ENCODE measurements at regions not wholly inside any gene's neighbourhood (a gene's known extent, or its start where the extent isn't known, plus 50 kb on each side); places are given as distances from the start of the nearest gene placed in this dataset.

GRCh38 chr5:85590764-85591163, 1027.0 kb upstream of the COX7C start:
- no peaks in the 10 kb centered on the region for H3K4me1 ChIP-seq (ENCODE audit: insufficient read depth, low read length, poor library complexity, severe bottlenecking)
- no peaks in the 10 kb centered on the region for H3K36me3 ChIP-seq (ENCODE audit: insufficient read depth, low read length, poor library complexity, severe bottlenecking)
- H3K27me3 ChIP-seq (replicated peaks; ENCODE audit: insufficient read depth, low read depth, low read length, poor library complexity): no peaks in the 10 kb centered on the region
- intact Hi-C loops (cut with micrococcal nuclease; ENCODE audit: unreplicated experiment): no loop called here
- POLR2A ChIA-PET (ENCODE audit: low non-redundant PET): no interaction called here
- DNase-seq (ENCODE audit: low spot score): no peak
- TF ChIP-seq EZH2 (IDR thresholded peaks at IDR 0.05; ENCODE audit: borderline replicate concordance, low read depth, low read length, poor library complexity, severe bottlenecking): no peak
- H3K9me3 ChIP-seq (ENCODE audit: low read depth, low read length, poor library complexity, severe bottlenecking): no peaks in the 10 kb centered on the region
- BruUV-seq (replicated peaks): no TSS peak
- no peak overlapping the region for H3K27ac ChIP-seq (ENCODE audit: low read depth, low read length, poor library complexity, severe bottlenecking)
- CTCF ChIA-PET: no interaction called here
- no peak overlapping the region for H3K4me3 ChIP-seq (ENCODE audit: low read depth, low read length, poor library complexity, severe bottlenecking)

DNA sequence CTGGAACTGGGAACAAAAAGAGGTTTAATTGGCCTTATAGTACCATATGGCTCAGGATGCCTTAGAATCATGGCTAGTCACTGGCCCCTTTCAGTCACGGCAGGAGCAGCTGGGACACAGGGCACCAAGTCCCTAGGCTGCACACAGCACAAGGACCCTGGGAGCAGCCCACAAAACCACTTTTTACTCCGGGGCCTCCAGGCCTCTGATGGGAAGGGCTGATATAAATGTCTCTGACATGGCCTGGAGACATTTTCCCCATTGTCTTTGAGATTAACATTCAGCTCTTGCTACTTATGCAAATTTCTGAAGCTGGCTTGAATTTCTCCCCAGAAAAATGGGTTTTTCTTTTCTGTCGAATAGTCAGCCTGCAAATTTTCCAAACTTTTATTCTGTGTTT, 1026.4 kb upstream of the COX7C start:
- no peaks in the 10 kb centered on the region for H3K27me3 ChIP-seq (replicated peaks; ENCODE audit: insufficient read depth, low read depth, low read length, poor library complexity)
- intact Hi-C loops (cut with micrococcal nuclease; ENCODE audit: unreplicated experiment): no loop called here
- no peak overlapping the region for H3K27ac ChIP-seq (ENCODE audit: low read depth, low read length, poor library complexity, severe bottlenecking)
- no peaks in the 10 kb centered on the region for H3K4me1 ChIP-seq (ENCODE audit: insufficient read depth, low read length, poor library complexity, severe bottlenecking)
- no TSS peak for BruUV-seq (replicated peaks)
- POLR2A ChIA-PET (ENCODE audit: low non-redundant PET): no interaction called here
- H3K9me3 ChIP-seq (ENCODE audit: low read depth, low read length, poor library complexity, severe bottlenecking): no peaks in the 10 kb centered on the region
- CTCF ChIA-PET: no interaction called here
- TF ChIP-seq, protein P1, sequence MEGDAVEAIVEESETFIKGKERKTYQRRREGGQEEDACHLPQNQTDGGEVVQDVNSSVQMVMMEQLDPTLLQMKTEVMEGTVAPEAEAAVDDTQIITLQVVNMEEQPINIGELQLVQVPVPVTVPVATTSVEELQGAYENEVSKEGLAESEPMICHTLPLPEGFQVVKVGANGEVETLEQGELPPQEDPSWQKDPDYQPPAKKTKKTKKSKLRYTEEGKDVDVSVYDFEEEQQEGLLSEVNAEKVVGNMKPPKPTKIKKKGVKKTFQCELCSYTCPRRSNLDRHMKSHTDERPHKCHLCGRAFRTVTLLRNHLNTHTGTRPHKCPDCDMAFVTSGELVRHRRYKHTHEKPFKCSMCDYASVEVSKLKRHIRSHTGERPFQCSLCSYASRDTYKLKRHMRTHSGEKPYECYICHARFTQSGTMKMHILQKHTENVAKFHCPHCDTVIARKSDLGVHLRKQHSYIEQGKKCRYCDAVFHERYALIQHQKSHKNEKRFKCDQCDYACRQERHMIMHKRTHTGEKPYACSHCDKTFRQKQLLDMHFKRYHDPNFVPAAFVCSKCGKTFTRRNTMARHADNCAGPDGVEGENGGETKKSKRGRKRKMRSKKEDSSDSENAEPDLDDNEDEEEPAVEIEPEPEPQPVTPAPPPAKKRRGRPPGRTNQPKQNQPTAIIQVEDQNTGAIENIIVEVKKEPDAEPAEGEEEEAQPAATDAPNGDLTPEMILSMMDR (conservative IDR thresholded peaks at IDR 0.05; ENCODE audit: low read depth, low read length): no peak
- no peak for TF ChIP-seq EZH2 (IDR thresholded peaks at IDR 0.05; ENCODE audit: borderline replicate concordance, low read depth, low read length, poor library complexity, severe bottlenecking)
- H3K4me3 ChIP-seq (ENCODE audit: low read depth, low read length, poor library complexity, severe bottlenecking): no peak overlapping the region
- DNase-seq (ENCODE audit: low spot score): no peak
- H3K36me3 ChIP-seq (ENCODE audit: insufficient read depth, low read length, poor library complexity, severe bottlenecking): no peaks in the 10 kb centered on the region

GRCh38 chr5:85602843-85603242, 1014.9 kb upstream of the COX7C start:
- TF ChIP-seq EZH2 (IDR thresholded peaks at IDR 0.05; ENCODE audit: borderline replicate concordance, low read depth, low read length, poor library complexity, severe bottlenecking): no peak
- TF ChIP-seq, protein P1 (conservative IDR thresholded peaks at IDR 0.05; ENCODE audit: low read depth, low read length): no peak
- ChIA-PET CTCF (no interaction called here), POLR2A (ENCODE audit: low non-redundant PET) (no interaction called here)
- no peak for DNase-seq (ENCODE audit: low spot score)
- intact Hi-C loops (cut with micrococcal nuclease; ENCODE audit: unreplicated experiment): no loop called here
- BruUV-seq (replicated peaks): no TSS peak
- no peaks in the 10 kb centered on the region for H3K27me3 ChIP-seq (replicated peaks; ENCODE audit: insufficient read depth, low read depth, low read length, poor library complexity)
- H3K9me3 ChIP-seq (ENCODE audit: low read depth, low read length, poor library complexity, severe bottlenecking): no peaks in the 10 kb centered on the region
- H3K4me1 ChIP-seq (ENCODE audit: insufficient read depth, low read length, poor library complexity, severe bottlenecking): peaks cover 4% of the 10 kb centered on the region
- no peak overlapping the region for H3K27ac ChIP-seq (ENCODE audit: low read depth, low read length, poor library complexity, severe bottlenecking)
- H3K36me3 ChIP-seq (ENCODE audit: insufficient read depth, low read length, poor library complexity, severe bottlenecking): no peaks in the 10 kb centered on the region
- no peak overlapping the region for H3K4me3 ChIP-seq (ENCODE audit: low read depth, low read length, poor library complexity, severe bottlenecking)

- BruUV-seq (replicated peaks): no TSS peak
- CTCF ChIA-PET: no interaction called here
Observed at GRCh38 chr5:85604378-85604777, 1013.4 kb upstream of the COX7C start.

More at GRCh38 chr5:85604378-85604777, 1013.4 kb upstream of the COX7C start:
- Histone ChIP-seq H3K9me3 (ENCODE audit: low read depth, low read length, poor library complexity, severe bottlenecking) (no peaks in the 10 kb centered on the region), H3K4me1 (ENCODE audit: insufficient read depth, low read length, poor library complexity, severe bottlenecking) (peaks cover 4% of the 10 kb centered on the region), H3K36me3 (ENCODE audit: insufficient read depth, low read length, poor library complexity, severe bottlenecking) (no peaks in the 10 kb centered on the region), H3K4me3 (ENCODE audit: low read depth, low read length, poor library complexity, severe bottlenecking) (no peak overlapping the region), H3K27ac (ENCODE audit: low read depth, low read length, poor library complexity, severe bottlenecking) (no peak overlapping the region), H3K27me3 (replicated peaks; ENCODE audit: insufficient read depth, low read depth, low read length, poor library complexity) (no peaks in the 10 kb centered on the region)
- intact Hi-C loops (cut with micrococcal nuclease; ENCODE audit: unreplicated experiment): no loop called here
- POLR2A ChIA-PET (ENCODE audit: low non-redundant PET): no interaction called here
- no peak for TF ChIP-seq EZH2 (IDR thresholded peaks at IDR 0.05; ENCODE audit: borderline replicate concordance, low read depth, low read length, poor library complexity, severe bottlenecking)
- TF ChIP-seq, protein P1 (conservative IDR thresholded peaks at IDR 0.05; ENCODE audit: low read depth, low read length): no peak
- DNase-seq (ENCODE audit: low spot score): no peak

All from A673 (cell line).